Hematopoietic multipotent progenitor cell treated with erythropoietin and hydrocortisone succinate and interleukin-3 and kit ligand, for 15 days (in vitro differentiated cells): ENCODE measurements at regions not wholly inside any gene's neighbourhood (a gene's known extent, or its start where the extent isn't known, plus 50 kb on each side); places are given as distances from the start of the nearest gene placed in this dataset.
A peak's percentile ranks its signal among the peaks of the same experiment; 100 is the strongest.

Experiments used
- DNase-seq: peaks from one replicate; pipeline ENCODE4 v3.0.0-alpha.2; 2015; ENCODE audit warnings: low spot score

DNA sequence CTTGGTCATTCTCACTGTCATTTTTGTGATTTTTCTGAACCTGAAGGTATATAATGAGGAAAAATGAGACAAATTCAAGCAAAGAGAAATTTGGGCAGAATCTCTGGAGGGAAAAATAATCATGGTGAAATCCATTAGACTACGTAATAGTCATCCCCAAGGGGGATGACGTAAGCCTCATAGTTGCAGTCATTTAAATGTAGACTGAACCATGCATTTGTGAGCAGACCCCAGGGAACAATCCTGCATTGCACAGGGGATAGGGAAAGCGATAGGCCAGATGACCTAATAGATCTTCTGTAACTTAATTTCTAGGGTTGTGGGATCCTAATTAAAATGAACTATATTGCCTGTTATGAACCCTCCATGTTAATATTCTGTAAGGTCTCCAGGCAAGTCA lies 167.4 kb upstream of the C1orf21 start:
- no peak for DNase-seq

- no peak for DNase-seq
These were observed 166.9 kb upstream of the C1orf21 start for GRCh38 chr1:184219883-184220282.

GRCh38 chr1:184221087-184221486 lies 165.7 kb upstream of the C1orf21 start:
- DNase-seq, result no peak

DNA sequence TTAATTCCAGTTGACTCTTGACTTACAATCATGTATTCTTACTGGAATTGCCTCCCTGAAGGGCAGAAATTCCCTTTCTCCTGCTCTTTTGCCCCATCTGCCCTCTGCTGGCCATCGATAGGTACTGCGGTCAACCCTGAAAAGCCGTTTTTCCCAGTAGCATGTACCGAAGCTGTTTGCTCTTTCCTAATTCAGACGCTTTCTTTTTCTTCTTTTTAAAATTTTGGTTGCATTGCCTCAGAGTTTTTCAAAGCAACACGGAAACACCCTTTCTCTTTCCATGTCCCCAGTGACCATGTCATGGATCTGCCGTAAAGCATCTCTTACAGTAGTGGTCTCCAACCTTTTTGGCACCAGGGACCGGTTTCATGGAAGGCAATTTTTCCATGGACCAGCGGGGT lies 164.2 kb upstream of the C1orf21 start:
- DNase-seq, result peak; percentile 48

DNA sequence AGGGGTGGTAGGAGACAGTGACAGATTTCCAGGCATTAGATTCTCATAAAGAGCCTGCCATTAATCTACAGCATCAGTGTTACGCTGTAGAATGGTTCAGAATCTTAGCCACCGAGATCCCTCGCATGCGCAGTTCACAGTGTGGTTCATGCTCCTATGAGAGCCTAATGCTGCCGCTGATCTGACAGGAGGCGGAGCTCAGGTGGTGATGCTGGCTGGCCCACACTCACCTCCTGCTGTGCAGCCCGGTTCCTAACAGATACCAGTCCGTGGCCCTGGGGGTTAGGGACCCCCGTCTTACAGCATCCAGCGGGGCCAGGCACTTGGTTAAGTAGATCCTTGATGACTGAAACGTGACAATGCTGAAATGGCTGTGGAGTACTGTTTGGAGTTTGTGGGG lies 163.6 kb upstream of the C1orf21 start:
- no peak for DNase-seq

DNA sequence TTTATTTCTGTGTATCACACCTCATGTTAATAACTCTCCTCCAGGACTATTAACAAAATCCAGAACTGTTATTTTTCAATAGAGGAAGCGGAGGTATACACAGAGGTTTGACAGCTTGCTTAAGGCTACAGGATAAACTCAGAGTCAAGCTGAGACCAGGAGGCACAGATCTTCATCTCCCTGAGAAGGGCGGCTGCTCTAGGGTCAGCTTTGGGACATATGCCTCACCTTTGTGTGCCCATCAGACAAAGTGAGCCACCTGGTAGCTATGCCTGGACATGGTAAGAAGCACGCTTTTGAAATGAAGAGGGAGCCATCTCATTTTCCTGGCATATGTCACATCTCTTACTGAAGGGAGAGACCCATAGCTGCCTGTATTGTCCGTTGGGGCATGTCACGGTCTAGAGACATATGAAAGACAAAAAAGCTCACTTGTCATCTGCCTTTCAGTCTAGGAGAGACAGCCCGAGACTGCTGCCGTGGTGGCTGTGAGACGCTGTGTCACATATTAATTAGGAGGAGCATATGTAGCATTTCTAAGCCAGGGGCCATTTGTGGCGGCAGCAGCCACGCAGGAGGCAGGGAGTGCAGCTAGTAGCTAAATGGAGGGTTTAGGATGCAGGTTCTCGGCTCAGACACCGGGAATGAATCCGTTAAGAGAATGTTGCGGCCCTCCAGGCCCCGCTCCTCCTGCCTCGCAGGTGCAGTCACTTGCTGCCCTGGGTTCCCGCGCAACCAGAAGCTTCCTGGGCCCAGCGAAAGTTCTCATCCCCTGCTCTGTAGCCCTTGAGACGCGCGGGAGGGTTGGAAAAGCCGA lies 161.3 kb upstream of the C1orf21 start:
- DNase-seq, result no peak

- DNase-seq, result no peak
These were observed 160.7 kb upstream of the C1orf21 start for GRCh38 chr1:184226100-184226487.

DNA sequence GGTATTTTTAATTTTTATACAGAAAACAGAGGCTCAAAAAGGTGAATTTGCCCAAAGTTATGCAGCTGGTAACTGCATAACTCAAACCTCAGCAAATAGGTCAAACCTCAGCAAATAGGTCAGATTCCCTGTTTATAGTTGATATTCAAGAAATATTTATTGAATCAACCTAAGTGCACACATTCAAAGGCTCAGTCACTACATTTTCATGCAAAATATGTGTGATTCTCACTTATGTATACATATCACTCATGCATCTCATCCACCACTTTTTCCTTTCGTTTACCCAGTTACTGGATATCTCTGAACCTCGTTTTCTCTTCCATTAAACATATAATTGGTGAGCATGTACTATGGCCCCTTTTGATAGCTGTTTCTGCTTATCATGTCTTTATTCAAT lies 158.3 kb upstream of the C1orf21 start:
- DNase-seq, result no peak

DNA sequence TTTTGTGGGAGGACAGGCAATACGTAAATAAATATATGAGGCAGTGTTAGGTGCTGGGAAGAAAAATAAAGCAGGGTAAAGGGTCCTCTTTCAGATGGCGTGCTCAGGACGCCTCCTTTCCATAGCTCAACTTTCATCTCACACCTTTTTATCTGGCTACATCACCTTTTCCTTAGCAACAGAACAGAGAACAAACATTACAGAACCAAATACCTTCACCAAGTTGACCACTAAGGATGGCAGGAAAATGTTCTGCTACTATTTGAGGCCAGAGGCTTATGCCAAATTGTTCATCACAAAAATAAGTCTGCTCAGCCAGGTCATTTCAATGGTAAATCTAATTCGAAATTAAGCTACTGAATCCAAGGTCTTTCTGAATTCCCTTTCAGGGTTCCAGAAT lies 149.2 kb upstream of the C1orf21 start:
- no peak for DNase-seq

DNA sequence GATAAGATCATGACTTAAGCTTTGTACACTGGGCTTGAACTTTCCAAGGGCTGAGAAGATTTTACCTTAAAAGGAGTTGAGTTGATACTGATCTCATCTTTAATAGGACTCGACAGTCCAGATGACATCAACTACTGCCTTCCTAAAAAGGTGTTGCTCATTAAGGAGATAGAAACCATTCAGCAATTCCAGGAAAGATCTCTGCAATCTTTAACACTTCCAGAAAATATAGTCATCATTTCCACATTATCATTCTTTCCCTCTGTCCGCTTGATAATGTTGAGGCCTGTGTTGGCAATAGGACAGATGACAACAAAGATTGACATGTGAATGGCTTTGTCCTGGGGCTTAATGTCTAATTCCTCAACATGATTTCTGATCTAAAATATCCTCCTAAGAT lies 145.4 kb upstream of the C1orf21 start:
- no peak for DNase-seq

- no peak for DNase-seq
These were observed 144.3 kb upstream of the C1orf21 start for GRCh38 chr1:184242507-184242943.

DNA sequence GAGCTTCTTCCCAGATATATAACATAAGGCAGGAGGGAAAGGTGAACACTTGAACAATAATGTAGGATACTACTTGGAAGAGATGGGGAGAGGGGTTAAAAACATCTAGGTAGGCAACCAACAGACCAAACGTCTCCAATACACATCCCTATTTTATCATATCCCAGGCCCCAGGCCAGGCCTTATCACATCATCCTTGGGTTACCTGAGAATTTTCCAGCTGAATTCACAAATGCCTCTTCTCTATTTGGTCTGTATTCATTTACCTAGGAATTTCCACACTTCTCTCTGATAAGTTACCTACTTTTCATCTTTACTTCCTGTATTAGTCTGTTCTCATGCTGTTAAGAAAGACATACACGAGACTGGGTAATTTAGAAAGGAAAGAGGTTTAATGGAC lies 141.9 kb upstream of the C1orf21 start:
- DNase-seq, result no peak

DNA sequence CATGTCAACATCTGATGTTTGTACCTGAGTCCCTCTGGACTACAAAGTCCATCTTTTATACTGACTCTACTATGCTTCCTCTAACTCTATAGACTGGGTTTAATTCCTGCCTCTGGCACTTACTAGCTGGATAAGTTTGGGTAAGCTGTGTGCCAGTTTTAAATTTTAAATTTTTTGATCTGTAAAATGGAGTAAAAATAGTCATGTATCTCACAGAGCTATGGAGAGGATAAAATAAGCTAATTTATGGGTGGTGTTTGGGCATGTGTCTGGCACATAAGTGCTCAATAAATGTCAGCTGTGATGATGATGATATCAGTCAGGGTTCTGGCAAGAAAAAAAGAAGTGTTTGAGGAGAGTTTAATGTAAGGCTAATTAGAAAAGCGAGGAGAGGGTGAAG lies 139.2 kb upstream of the C1orf21 start:
- no peak for DNase-seq

GRCh38 chr1:184253921-184254320 lies 132.9 kb upstream of the C1orf21 start:
- no peak for DNase-seq

- DNase-seq, result no peak
These were observed 132.0 kb upstream of the C1orf21 start for GRCh38 chr1:184254849-184255248.

DNA sequence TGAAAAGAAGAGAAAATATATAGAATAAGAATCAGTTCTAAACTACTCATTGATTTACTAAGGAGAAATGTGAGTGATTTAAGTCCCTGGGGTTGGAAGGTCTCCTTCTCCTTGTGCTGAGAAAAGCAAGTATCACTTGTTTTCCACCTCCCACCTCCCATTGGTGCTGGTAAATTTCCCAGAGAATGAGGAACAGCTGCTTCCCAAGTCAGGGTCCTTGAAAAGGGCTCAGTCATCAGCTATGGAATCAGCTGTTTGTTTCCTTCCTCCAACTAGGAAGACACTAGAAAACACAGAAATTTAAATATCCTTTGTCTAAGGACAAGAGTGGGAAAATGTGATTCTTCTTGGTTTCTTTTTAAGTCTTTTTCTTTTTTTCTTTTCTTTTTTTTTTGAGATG lies 131.3 kb upstream of the C1orf21 start:
- no peak for DNase-seq

GRCh38 chr1:184257873-184258272 lies 129.0 kb upstream of the C1orf21 start:
- no peak for DNase-seq

DNA sequence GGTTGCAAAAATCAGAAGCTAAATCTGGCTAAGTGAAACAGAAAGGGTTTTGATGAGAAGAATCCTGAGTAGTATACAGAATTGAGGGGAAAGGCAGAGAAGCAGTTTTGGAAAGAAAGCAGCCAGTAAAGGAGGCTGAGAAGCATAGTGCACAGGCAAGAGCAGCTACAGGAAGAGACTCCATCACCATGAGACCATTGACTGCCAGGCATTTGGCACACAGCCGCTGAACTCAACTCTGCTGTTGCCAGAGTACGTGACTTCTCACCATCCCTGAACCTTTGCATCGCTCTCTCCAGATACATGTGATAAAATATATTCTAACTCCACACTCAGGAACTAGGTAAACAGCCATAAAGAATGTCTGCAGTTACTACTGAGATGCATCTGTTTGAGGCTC lies 128.3 kb upstream of the C1orf21 start:
- DNase-seq, result no peak

DNA sequence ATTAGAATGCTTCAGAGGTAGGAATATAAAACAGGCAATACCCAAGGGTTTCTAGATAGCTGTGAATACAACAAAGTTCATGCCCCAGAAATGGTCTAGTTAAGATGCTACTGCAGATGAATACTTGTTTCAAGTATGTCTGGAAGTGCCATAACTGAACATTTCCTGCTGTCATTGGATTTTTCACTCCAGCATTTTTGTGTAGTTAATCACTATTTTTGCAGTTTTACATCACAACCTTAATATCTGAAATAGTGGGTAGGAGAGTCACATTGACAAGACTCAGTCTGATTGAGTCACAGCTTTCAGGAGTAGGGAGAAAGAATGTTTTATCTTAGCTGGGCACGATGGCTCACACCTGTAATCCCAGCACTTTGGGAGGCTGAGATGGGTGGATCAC lies 126.4 kb upstream of the C1orf21 start:
- DNase-seq, result no peak

- DNase-seq, result no peak
These were observed 124.7 kb upstream of the C1orf21 start for GRCh38 chr1:184262109-184262508.

- no peak for DNase-seq
These were observed 119.1 kb upstream of the C1orf21 start for GRCh38 chr1:184267747-184268146.

DNA sequence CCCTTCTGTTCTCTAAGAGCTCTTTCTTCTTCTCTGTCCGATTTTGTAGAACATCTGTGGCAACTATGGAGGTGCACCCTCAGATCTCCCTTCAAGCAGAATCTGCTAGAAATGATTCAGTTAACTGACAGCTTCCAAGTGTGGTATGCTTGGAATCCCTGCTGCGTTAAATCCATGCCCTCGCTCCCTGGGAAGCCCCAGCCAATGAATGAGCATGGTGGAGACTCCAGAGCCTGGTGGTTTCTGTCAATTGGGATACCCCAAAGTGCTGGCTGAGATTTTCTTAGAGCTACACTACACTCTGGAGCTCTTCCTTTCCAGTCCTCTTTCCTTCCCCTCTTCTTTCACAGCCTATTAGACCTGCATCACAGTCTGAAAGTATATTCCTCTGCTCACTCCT lies 116.3 kb upstream of the C1orf21 start:
- no peak for DNase-seq

DNA sequence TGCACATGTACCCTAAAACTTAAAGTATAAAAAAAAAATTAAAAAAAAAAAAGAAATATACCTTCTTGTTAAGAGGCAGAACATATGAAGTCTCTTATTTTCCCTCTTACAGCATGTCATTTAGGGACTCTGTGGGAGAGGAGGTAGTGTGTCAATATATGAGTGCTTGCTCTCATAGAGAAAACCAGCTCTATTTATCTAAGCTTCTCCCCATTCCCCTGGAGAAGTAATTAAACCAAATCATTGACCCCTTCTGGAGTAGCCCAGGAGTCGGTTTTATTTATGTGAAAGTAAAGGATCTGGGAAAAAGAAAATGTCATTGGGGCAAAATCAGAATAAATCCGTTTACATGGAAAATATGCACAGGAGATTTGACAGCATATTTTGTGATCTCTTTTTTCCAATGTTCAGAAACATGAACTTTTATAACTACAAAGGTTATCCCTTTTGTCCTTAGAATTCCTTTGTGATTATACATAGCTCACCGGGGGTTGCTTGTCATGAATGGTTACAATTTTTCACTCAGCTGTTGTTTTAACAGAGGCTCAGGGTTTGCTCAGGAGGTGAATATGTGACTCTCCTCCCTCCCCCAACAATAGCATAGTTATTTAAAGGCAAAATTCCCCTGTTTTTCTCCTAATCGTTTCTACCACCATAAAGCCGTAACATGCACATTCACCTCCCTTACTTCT lies 114.5 kb upstream of the C1orf21 start:
- DNase-seq, result no peak

DNA sequence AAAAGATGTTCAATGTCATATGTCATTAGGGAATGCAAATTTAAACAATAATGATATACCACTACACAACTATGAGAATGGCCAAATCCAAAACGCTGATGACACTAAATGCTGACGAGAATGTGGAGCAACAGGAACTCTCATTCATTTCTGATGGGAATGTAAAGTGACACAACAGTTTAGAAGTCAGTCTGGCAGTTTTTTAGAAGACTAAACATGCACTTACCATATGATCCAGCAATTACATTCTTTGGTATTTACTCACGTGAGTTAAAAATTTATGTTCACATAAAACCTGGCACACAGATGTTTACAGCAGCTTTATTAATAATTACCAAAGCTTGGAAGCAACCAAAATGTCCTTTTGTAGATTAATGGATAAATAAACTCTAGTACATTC lies 110.4 kb upstream of the C1orf21 start:
- DNase-seq, result no peak
